ENCODE measurements at regions not wholly inside any gene's neighbourhood (a gene's known extent, or its start where the extent isn't known, plus 50 kb on each side); places are given as distances from the start of the nearest gene placed in this dataset.

DNA sequence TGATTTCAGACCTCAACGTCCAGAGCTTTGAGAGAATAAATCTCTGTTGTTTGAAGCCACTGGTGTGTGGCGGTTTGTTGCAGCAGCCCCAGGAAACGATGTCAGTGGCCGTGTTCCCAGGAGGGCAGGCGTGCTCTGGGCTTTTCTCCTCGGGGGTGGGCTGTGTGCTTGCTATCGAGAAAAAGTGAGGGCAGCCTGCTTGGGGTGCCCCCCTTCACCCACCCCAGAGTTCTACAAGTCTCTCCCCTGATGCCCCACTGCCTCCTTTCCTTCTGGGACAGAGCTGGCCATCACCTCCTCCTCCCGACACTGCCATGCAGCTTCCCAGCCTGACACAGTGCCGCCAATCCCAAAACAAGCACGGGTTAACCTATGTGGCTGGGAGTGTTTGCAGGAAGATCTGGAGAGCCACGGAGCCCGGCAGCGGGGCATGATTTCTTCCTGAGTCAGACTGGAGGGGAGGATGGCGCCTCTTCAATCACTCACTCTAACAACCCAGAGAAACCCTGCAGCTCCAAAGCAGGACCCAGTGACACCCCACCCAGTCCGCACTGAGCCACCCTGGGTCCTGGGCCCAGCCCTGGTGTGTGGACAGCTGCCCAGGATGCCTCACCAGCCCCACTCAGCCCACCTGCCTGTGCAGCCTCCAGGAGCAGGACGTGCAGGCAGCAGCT lies 213.7 kb upstream of the RAB6C start:
- TF ChIP-seq CTCF (IDR thresholded peaks at IDR 0.05; ENCODE audit: insufficient read depth, low read length): no peak
- no peak for TF ChIP-seq POLR2AphosphoS5 (IDR thresholded peaks at IDR 0.05; ENCODE audit: low read depth)
- TF ChIP-seq REST (IDR thresholded peaks at IDR 0.05; ENCODE audit: insufficient replicate concordance, low read depth): no peak
- TF ChIP-seq GABPA (IDR thresholded peaks at IDR 0.05; ENCODE audit: low read depth): no peak
- no peak for TF ChIP-seq SPI1 (IDR thresholded peaks at IDR 0.05; ENCODE audit: borderline replicate concordance, low read depth)

Measured in HL-60 (cell line).